Motor neuron (in vitro differentiated cells): ENCODE measurements at regions not wholly inside any gene's neighbourhood (a gene's known extent, or its start where the extent isn't known, plus 50 kb on each side); places are given as distances from the start of the nearest gene placed in this dataset.
A peak's percentile ranks its signal among the peaks of the same experiment; 100 is the strongest.

Experiments
- ATAC-seq, 8 experiments: fragments of 200-7000 bp; cut with Tn5 transposase; replicated peaks in 6 of 8; 2 replicates each; pipeline ENCODE4 v1.8.0; 2021; ENCODE audit warnings: mild to moderate bottlenecking in 8 of 8, moderate library complexity in 8 of 8
- H3K27ac ChIP-seq, 2 donors: fragments of 250-450 bp; sonication (Bioruptor Pico); 2 replicates each; pipeline ENCODE4 v1.9.0; 2021; ENCODE audit warnings: antibody characterized with exemption in 2 of 2, mild to moderate bottlenecking in 2 of 2, moderate library complexity in 1 of 2
- H3K4me1 ChIP-seq, 2 donors: fragments of 250-450 bp; sonication (Bioruptor Pico); replicated peaks in 1 of 2; 2 replicates each; pipeline ENCODE4 v1.6.1; 2021; ENCODE audit warnings: antibody characterized with exemption in 2 of 2, mild to moderate bottlenecking in 2 of 2, moderate library complexity in 1 of 2
- H3K4me3 ChIP-seq, 5 donors: fragments of 250-450 bp; sonication (Bioruptor Pico); 2 replicates each; pipeline ENCODE4 v1.9.0; 2021; ENCODE audit warnings: antibody characterized with exemption in 5 of 5, mild to moderate bottlenecking in 5 of 5, moderate library complexity in 4 of 5
- WGBS, 10 experiments: fragments of 450-650 bp; shearing (Covaris generic); methylation state at CpG; one replicate each; pipeline ENCODE4 v1.0.0; 2022; 5-methylcytosine and 5-hydroxymethylcytosine counted together
- in situ Hi-C, 9 experiments: fragments of 400-800 bp; cut with MboI; loops; one replicate each; pipeline ENCODE4 v1.15.0; 2021; ENCODE audit warnings: low sequenced_read_pairs in 9 of 9, low pct_unique_long_range_greater_than_20kb in 2 of 9; ENCODE audit not compliant: unreplicated experiment in 9 of 9

DNA sequence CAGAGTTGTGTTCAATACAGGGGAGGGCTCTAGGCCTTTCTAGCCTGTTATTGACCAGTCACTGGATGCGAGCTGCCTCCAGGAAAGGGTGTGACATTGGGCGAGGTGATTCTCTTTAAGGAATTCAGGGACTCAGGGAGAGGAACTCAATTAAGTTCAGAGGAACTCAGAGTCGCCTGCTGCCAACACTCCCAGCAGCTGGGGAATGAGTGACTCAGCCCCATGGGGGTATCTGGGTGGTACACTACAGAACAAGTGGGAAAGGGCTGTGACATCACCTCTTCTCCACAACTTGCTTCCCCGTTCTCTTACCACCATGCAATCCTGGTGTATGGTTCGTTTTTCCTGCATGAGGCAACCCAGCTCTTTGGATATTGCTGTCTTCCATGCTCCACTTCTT, 50.4 kb upstream of the CYRIA start:
- peaks cover 6 to 14% of the 10 kb centered on the region in 2 donors for H3K4me1 ChIP-seq
- H3K4me3 ChIP-seq, result no peak overlapping the region
- ATAC-seq, result peak in 4 of 8 experiments; percentile 41 to 58 (median 54)
- 0 to 93% (median 40%) methylated on average over 1 to 3 of the region's 5 CpGs; no CpG with 5 or more reads in 6 of the 10 experiments for WGBS, 10 experiments
- H3K27ac ChIP-seq, result no peak overlapping the region
- in situ Hi-C loops, result no loop called here
